ENCODE measurements at regions not wholly inside any gene's neighbourhood (a gene's known extent, or its start where the extent isn't known, plus 50 kb on each side); places are given as distances from the start of the nearest gene placed in this dataset.

- H4K20me1 ChIP-seq (ENCODE audit: insufficient read depth), result no peaks in the 10 kb centered on the region
- no peak overlapping the region for H3K4me2 ChIP-seq (ENCODE audit: low read length)
- H3K79me2 ChIP-seq (replicated peaks; ENCODE audit: insufficient read depth, low read length), result no peaks in the 10 kb centered on the region
- no peak overlapping the region for H3K9ac ChIP-seq (ENCODE audit: low read length)
- H3K4me3 ChIP-seq (ENCODE audit: low read length), result no peak overlapping the region
- H3K9me3 ChIP-seq (ENCODE audit: low read length), result no peaks in the 10 kb centered on the region
- H3K27ac ChIP-seq (ENCODE audit: low read length), result no peak overlapping the region
- H2AFZ ChIP-seq (ENCODE audit: low read depth, low read length), result no peak overlapping the region
- H3K27me3 ChIP-seq (ENCODE audit: insufficient read depth, low read depth, low read length), result no peaks in the 10 kb centered on the region
- no peaks in the 10 kb centered on the region for H3K36me3 ChIP-seq (ENCODE audit: insufficient read depth, low read length)
- H3K9me2 ChIP-seq (ENCODE audit: insufficient read depth, low read length), result no peaks in the 10 kb centered on the region
- H3F3A ChIP-seq (ENCODE audit: insufficient read depth, low read length, poor library complexity, severe bottlenecking), result no peaks in the 10 kb centered on the region
- TF ChIP-seq MXI1 (conservative IDR thresholded peaks at IDR 0.05; ENCODE audit: poor library complexity, severe bottlenecking) (no peak), EP300 (conservative IDR thresholded peaks at IDR 0.05; ENCODE audit: poor library complexity, severe bottlenecking) (no peak), EZH2 (IDR thresholded peaks at IDR 0.05; ENCODE audit: borderline replicate concordance, insufficient read depth, low read length, poor library complexity, severe bottlenecking) (no peak), POLR2AphosphoS5 (IDR thresholded peaks at IDR 0.05) (no peak), REST (IDR thresholded peaks at IDR 0.05; ENCODE audit: borderline replicate concordance) (no peak), TAF1 (IDR thresholded peaks at IDR 0.05; ENCODE audit: low read depth) (no peak), SMC3 (conservative IDR thresholded peaks at IDR 0.05; ENCODE audit: poor library complexity) (no peak)
Measured at GRCh38 chr6:121764493-121764892, 329.0 kb downstream of the GJA1 start.

GRCh38 chr6:121765060-121765459, 329.6 kb downstream of the GJA1 start:
- Histone ChIP-seq H3K27ac (ENCODE audit: low read length) (no peak overlapping the region), H3K4me3 (ENCODE audit: low read length) (no peak overlapping the region), H3F3A (ENCODE audit: insufficient read depth, low read length, poor library complexity, severe bottlenecking) (no peaks in the 10 kb centered on the region), H3K4me2 (ENCODE audit: low read length) (no peak overlapping the region), H4K20me1 (ENCODE audit: insufficient read depth) (no peaks in the 10 kb centered on the region), H3K9me3 (ENCODE audit: low read length) (no peaks in the 10 kb centered on the region), H3K36me3 (ENCODE audit: insufficient read depth, low read length) (no peaks in the 10 kb centered on the region), H3K9ac (ENCODE audit: low read length) (no peak overlapping the region), H3K27me3 (ENCODE audit: insufficient read depth, low read depth, low read length) (no peaks in the 10 kb centered on the region), H3K79me2 (replicated peaks; ENCODE audit: insufficient read depth, low read length) (no peaks in the 10 kb centered on the region), H2AFZ (ENCODE audit: low read depth, low read length) (no peak overlapping the region), H3K9me2 (ENCODE audit: insufficient read depth, low read length) (no peaks in the 10 kb centered on the region)
- TF ChIP-seq POLR2AphosphoS5 (IDR thresholded peaks at IDR 0.05), result no peak
- no peak for TF ChIP-seq REST (IDR thresholded peaks at IDR 0.05; ENCODE audit: borderline replicate concordance)
- no peak for TF ChIP-seq EZH2 (IDR thresholded peaks at IDR 0.05; ENCODE audit: borderline replicate concordance, insufficient read depth, low read length, poor library complexity, severe bottlenecking)
- no peak for TF ChIP-seq RAD21 (conservative IDR thresholded peaks at IDR 0.05)
- no peak for TF ChIP-seq CTCF (IDR thresholded peaks at IDR 0.05; ENCODE audit: poor library complexity, severe bottlenecking)
- TF ChIP-seq EP300 (conservative IDR thresholded peaks at IDR 0.05; ENCODE audit: poor library complexity, severe bottlenecking), result no peak
- no peak for TF ChIP-seq MXI1 (conservative IDR thresholded peaks at IDR 0.05; ENCODE audit: poor library complexity, severe bottlenecking)
- no peak for TF ChIP-seq SMC3 (conservative IDR thresholded peaks at IDR 0.05; ENCODE audit: poor library complexity)
- no peak for TF ChIP-seq TAF1 (IDR thresholded peaks at IDR 0.05; ENCODE audit: low read depth)
